Left lung (tissue), 4 donors: ENCODE measurements at regions not wholly inside any gene's neighbourhood (a gene's known extent, or its start where the extent isn't known, plus 50 kb on each side); places are given as distances from the start of the nearest gene placed in this dataset.
A peak's percentile ranks its signal among the peaks of the same experiment; 100 is the strongest.

Experiments used
- ATAC-seq: fragments of 200-7000 bp; cut with Tn5 transposase; one replicate; pipeline ENCODE4 v1.9.1; 2020; ENCODE audit warnings: moderate library complexity
- DNase-seq, 4 donors: peaks; one replicate each; pipeline ENCODE4 v3.0.0-alpha.2; 2013 to 2020
- H3K27ac ChIP-seq, 2 donors: fragments of 200-600 bp; sonication (generic) in 1 of 2; one replicate each; pipeline versions ENCODE4 v1.5.0 to v1.8.0; 2020 to 2021
- H3K27me3 ChIP-seq, 2 donors: fragments of 200-600 bp; sonication (generic) in 1 of 2; one replicate each; pipeline versions ENCODE4 v1.5.0 to v1.8.0; 2020 to 2021
- H3K36me3 ChIP-seq, 2 donors: fragments of 200-600 bp; sonication (generic) in 1 of 2; one replicate each; pipeline versions ENCODE4 v1.5.0 to v1.8.0; 2020 to 2021
- H3K4me1 ChIP-seq, 2 donors: fragments of 200-600 bp; one replicate each; pipeline ENCODE4 v1.8.0; 2021
- H3K4me3 ChIP-seq, 2 donors: fragments of 200-600 bp; sonication (generic) in 1 of 2; one replicate each; pipeline versions ENCODE4 v1.5.0 to v1.8.0; 2020 to 2021; ENCODE audit warnings: mild to moderate bottlenecking in 1 of 2
- H3K9me3 ChIP-seq, 2 donors: fragments of 200-600 bp; sonication (generic) in 1 of 2; one replicate each; pipeline versions ENCODE4 v1.5.0 to v1.8.0; 2020 to 2021
- CTCF ChIP-seq, 2 donors: fragments of 200-600 bp; sonication (generic) in 1 of 2; IDR thresholded peaks; one replicate each; pipeline versions ENCODE4 v1.5.0 to v1.8.0; 2021; ENCODE audit warnings: antibody characterized with exemption in 2 of 2
- intact Hi-C, 2 donors: fragments of 100-400 bp; cut with DNase I; formaldehyde crosslinking; loops; one replicate each; pipeline versions ENCODE4 v1.11.2 to v1.14.2; 2022
- donor health status: DM: no; HTN: yes; CAD: no.
- donor health status: DM: no; HTN: no; CAD: no.

DNA sequence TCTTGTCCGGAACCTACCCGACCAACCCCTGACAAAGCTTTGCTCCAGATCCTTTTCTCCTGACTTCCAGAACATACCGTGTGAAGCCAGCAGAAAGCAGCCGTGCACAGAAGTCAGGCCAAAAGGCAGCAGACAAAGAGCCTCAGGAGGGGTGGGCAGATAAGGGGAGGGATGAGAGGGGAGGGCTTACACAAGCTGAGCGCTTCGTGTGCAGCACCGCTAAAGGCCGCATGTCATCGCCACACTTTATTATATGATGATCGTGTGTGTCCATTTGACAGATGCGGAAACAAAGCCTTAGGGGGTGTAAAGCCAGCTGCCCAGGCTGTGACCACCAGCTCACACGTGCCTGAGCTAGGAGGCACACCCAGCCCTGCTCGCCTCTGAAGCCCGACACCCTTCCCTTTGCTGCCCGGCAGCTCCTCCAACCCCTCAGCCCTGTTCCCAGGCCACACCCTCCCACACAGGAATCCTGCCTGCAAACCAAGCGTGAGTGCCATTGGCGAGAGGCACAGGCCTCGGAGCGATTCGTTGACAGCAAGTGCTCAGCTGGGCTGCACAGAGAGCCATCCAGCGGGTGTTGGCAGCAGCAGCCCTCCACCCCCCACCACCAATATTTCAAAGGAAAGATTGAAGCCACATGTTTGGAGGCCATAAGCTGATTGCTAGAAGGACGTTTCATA is 170.5 kb upstream of the SMIM23 start:
- peak in 2 of 4 donors; percentile 52 to 65 for DNase-seq
- intact Hi-C loops = no loop called here
- ATAC-seq = peak; percentile 95

DNA sequence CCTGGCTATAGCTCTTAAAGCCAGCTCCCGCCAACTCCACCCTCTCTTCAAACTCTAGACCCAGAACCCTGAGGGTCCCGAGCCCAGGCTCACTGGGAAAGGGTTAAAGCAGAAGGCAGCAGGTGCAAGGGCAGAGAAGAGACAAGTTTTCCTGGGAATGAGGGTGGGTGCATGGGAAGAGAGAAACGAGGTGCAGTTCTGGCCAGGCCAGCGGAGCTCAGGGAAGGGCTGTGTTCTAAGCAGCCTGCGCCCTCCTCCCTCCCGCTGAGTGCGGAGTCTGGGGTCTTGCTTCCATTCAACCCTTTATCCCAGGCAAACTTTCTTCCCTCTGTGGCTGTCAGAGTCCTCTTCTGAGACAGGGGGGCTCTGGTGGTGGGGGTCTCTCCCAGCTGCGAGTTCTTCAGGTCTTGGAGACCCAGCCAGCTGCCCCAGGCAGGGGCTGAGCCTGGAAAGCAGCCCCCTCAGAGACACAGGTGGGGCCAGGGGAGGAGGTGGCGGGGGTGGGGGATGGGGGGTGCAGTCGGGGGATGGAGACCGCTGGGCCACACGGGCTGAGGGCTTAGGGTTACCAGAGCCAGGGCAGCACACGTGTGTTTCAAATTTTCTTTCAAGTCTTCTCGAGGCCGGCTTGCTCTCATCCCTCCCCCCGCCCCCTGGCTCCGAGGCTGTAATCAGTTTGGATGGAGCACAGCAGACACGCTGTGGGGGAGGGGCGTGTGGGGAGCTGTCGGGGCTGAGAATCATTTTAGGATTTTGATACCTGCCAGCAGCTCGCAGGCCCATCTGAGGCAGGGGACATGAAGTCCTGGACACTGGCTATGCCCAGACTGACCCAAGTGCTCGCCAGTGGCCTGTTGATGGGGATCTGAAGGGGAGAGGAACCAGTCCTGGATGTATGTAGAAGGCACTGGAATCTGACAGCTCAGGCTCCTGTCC is 169.6 kb upstream of the SMIM23 start:
- TF ChIP-seq CTCF (IDR thresholded peaks at IDR 0.05) = no peak
- Histone ChIP-seq H3K36me3 (no peaks in the 10 kb centered on the region), H3K9me3 (no peaks in the 10 kb centered on the region), H3K4me3 (no peak overlapping the region), H3K27me3 (peaks cover 0 to 6% of the 10 kb centered on the region in 2 donors), H3K4me1 (peaks cover 0 to 4% of the 10 kb centered on the region in 2 donors), H3K27ac (no peak overlapping the region)
- ATAC-seq (no peak), DNase-seq (no peak)
- intact Hi-C loops = no loop called here

More for the DNA sequence above, 170.5 kb upstream of the SMIM23 start:
- no peak overlapping the region for H3K27ac ChIP-seq
- no peaks in the 10 kb centered on the region for H3K9me3 ChIP-seq
- H3K4me3 ChIP-seq = no peak overlapping the region
- no peaks in the 10 kb centered on the region for H3K36me3 ChIP-seq
- H3K27me3 ChIP-seq = peaks cover 0 to 6% of the 10 kb centered on the region in 2 donors
- TF ChIP-seq CTCF (IDR thresholded peaks at IDR 0.05) = no peak
- H3K4me1 ChIP-seq = peaks cover 0 to 4% of the 10 kb centered on the region in 2 donors

GRCh38 chr5:171617266-171617665 is 168.4 kb upstream of the SMIM23 start:
- ATAC-seq (no peak), DNase-seq (no peak)
- intact Hi-C loops = no loop called here
- no peak for TF ChIP-seq CTCF (IDR thresholded peaks at IDR 0.05)
- Histone ChIP-seq H3K9me3 (no peaks in the 10 kb centered on the region), H3K27ac (no peak overlapping the region), H3K27me3 (peaks cover 0 to 6% of the 10 kb centered on the region in 2 donors), H3K36me3 (no peaks in the 10 kb centered on the region), H3K4me3 (no peak overlapping the region), H3K4me1 (peaks cover 0 to 4% of the 10 kb centered on the region in 2 donors)

GRCh38 chr5:171617817-171618591 is 167.6 kb upstream of the SMIM23 start:
- intact Hi-C loops = no loop called here
- no peak for ATAC-seq

More at GRCh38 chr5:171617817-171618591, 167.6 kb upstream of the SMIM23 start:
- Histone ChIP-seq H3K4me1 (peaks cover 0 to 4% of the 10 kb centered on the region in 2 donors), H3K27ac (no peak overlapping the region), H3K9me3 (no peaks in the 10 kb centered on the region), H3K36me3 (no peaks in the 10 kb centered on the region), H3K4me3 (no peak overlapping the region), H3K27me3 (peaks cover 0 to 6% of the 10 kb centered on the region in 2 donors)
- no peak for DNase-seq
- TF ChIP-seq CTCF (IDR thresholded peaks at IDR 0.05) = no peak
